Left lung (tissue), 4 donors: ENCODE measurements at regions not wholly inside any gene's neighbourhood (a gene's known extent, or its start where the extent isn't known, plus 50 kb on each side); places are given as distances from the start of the nearest gene placed in this dataset.

ENCODE experiments used
- ATAC-seq: fragments of 200-7000 bp; cut with Tn5 transposase; one replicate; pipeline ENCODE4 v1.9.1; 2020; ENCODE audit warnings: moderate library complexity
- DNase-seq, 4 donors: peaks; one replicate each; pipeline ENCODE4 v3.0.0-alpha.2; 2013 to 2020
- H3K27ac ChIP-seq, 2 donors: fragments of 200-600 bp; sonication (generic) in 1 of 2; one replicate each; pipeline versions ENCODE4 v1.5.0 to v1.8.0; 2020 to 2021
- H3K27me3 ChIP-seq, 2 donors: fragments of 200-600 bp; sonication (generic) in 1 of 2; one replicate each; pipeline versions ENCODE4 v1.5.0 to v1.8.0; 2020 to 2021
- H3K36me3 ChIP-seq, 2 donors: fragments of 200-600 bp; sonication (generic) in 1 of 2; one replicate each; pipeline versions ENCODE4 v1.5.0 to v1.8.0; 2020 to 2021
- H3K4me1 ChIP-seq, 2 donors: fragments of 200-600 bp; one replicate each; pipeline ENCODE4 v1.8.0; 2021
- H3K4me3 ChIP-seq, 2 donors: fragments of 200-600 bp; sonication (generic) in 1 of 2; one replicate each; pipeline versions ENCODE4 v1.5.0 to v1.8.0; 2020 to 2021; ENCODE audit warnings: mild to moderate bottlenecking in 1 of 2
- H3K9me3 ChIP-seq, 2 donors: fragments of 200-600 bp; sonication (generic) in 1 of 2; one replicate each; pipeline versions ENCODE4 v1.5.0 to v1.8.0; 2020 to 2021
- intact Hi-C, 2 donors: fragments of 100-400 bp; cut with DNase I; formaldehyde crosslinking; loops; one replicate each; pipeline versions ENCODE4 v1.11.2 to v1.14.2; 2022
- TF ChIP-seq, protein P1 (sequence below), 2 donors: fragments of 200-600 bp; sonication (generic) in 1 of 2; IDR thresholded peaks; one replicate each; pipeline versions ENCODE4 v1.5.0 to v1.8.0; 2021; ENCODE audit warnings: antibody characterized with exemption in 2 of 2
- donor health status: DM: no; HTN: yes; CAD: no.
- donor health status: DM: no; HTN: no; CAD: no.

GRCh38 chr2:18067588-18068384 is 189.3 kb downstream of the KCNS3 start:
- intact Hi-C loops: no loop called here
- Histone ChIP-seq H3K4me1 (no peaks in the 10 kb centered on the region), H3K9me3 (no peaks in the 10 kb centered on the region), H3K4me3 (no peak overlapping the region), H3K36me3 (no peaks in the 10 kb centered on the region), H3K27ac (no peak overlapping the region), H3K27me3 (no peaks in the 10 kb centered on the region)
- TF ChIP-seq, protein P1, sequence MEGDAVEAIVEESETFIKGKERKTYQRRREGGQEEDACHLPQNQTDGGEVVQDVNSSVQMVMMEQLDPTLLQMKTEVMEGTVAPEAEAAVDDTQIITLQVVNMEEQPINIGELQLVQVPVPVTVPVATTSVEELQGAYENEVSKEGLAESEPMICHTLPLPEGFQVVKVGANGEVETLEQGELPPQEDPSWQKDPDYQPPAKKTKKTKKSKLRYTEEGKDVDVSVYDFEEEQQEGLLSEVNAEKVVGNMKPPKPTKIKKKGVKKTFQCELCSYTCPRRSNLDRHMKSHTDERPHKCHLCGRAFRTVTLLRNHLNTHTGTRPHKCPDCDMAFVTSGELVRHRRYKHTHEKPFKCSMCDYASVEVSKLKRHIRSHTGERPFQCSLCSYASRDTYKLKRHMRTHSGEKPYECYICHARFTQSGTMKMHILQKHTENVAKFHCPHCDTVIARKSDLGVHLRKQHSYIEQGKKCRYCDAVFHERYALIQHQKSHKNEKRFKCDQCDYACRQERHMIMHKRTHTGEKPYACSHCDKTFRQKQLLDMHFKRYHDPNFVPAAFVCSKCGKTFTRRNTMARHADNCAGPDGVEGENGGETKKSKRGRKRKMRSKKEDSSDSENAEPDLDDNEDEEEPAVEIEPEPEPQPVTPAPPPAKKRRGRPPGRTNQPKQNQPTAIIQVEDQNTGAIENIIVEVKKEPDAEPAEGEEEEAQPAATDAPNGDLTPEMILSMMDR (IDR thresholded peaks at IDR 0.05): no peak
- peak in 1 of 4 donors; percentile 26 for DNase-seq
- ATAC-seq: peak; percentile 27

DNA sequence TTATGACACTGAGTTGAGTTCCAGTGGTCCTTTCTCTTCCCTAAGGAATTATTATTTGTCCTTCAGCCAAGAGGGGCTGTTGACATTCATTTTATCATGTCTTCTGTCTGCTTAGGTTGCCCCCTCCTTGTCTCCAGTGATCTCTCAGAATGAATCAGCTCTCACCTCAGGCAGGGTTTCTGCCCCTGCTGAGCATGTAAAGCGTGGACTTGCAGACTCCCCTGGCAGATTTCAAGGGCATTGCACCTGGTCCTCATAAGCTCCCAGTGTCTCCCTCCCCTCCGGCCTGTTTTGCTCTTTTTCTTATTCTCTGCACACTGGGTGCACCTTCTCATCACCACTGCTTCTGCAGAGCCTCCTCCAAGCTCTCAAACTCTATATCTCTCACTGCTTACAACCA is 188.4 kb downstream of the KCNS3 start:
- no peak for ATAC-seq
- H3K27ac ChIP-seq: no peak overlapping the region

DNA sequence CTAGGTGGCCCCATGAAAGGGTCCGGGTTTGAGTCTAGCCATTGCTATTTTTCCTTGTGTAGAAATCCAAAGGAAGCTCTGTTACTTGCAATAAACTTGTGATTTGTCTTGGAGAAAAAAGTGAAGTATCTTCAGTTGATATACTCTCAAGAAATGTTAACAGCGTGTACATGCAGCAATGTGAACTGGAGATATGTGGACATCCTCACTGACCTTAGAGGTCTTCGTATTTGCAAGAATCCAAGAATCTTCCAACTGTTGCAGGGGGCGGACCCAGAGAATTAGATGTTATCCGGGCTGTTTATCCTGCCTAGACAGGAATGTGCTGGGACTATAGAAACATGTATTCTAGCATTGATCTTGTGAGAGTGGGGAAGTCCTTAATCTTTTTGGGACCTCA is 187.6 kb downstream of the KCNS3 start:
- intact Hi-C loops: no loop called here
- DNase-seq (no peak), ATAC-seq (no peak)
- Histone ChIP-seq H3K4me1 (no peaks in the 10 kb centered on the region), H3K36me3 (no peaks in the 10 kb centered on the region), H3K27me3 (no peaks in the 10 kb centered on the region), H3K27ac (no peak overlapping the region), H3K9me3 (no peaks in the 10 kb centered on the region), H3K4me3 (no peak overlapping the region)
- TF ChIP-seq, protein P1 (IDR thresholded peaks at IDR 0.05): no peak

More for the DNA sequence above, 188.4 kb downstream of the KCNS3 start:
- TF ChIP-seq, protein P1 (IDR thresholded peaks at IDR 0.05): no peak
- intact Hi-C loops: no loop called here
- no peaks in the 10 kb centered on the region for H3K27me3 ChIP-seq
- H3K9me3 ChIP-seq: no peaks in the 10 kb centered on the region
- no peak overlapping the region for H3K4me3 ChIP-seq
- no peaks in the 10 kb centered on the region for H3K36me3 ChIP-seq
- H3K4me1 ChIP-seq: no peaks in the 10 kb centered on the region
- no peak for DNase-seq

- Histone ChIP-seq H3K27me3 (no peaks in the 10 kb centered on the region), H3K9me3 (no peaks in the 10 kb centered on the region), H3K36me3 (no peaks in the 10 kb centered on the region), H3K27ac (no peak overlapping the region), H3K4me3 (no peak overlapping the region), H3K4me1 (no peaks in the 10 kb centered on the region)
- TF ChIP-seq, protein P1 (IDR thresholded peaks at IDR 0.05): no peak
- DNase-seq (no peak), ATAC-seq (no peak)
- intact Hi-C loops: no loop called here
Measured at GRCh38 chr2:18065249-18065648, 186.8 kb downstream of the KCNS3 start.

GRCh38 chr2:18063826-18064470 is 185.5 kb downstream of the KCNS3 start:
- H3K27ac ChIP-seq: no peak overlapping the region
- no peaks in the 10 kb centered on the region for H3K27me3 ChIP-seq
- TF ChIP-seq, protein P1 (IDR thresholded peaks at IDR 0.05): no peak
- no peaks in the 10 kb centered on the region for H3K36me3 ChIP-seq
- H3K9me3 ChIP-seq: no peaks in the 10 kb centered on the region
- no peak overlapping the region for H3K4me3 ChIP-seq
- no peaks in the 10 kb centered on the region for H3K4me1 ChIP-seq
- DNase-seq (peak in 1 of 4 donors; percentile 28), ATAC-seq (no peak)
- intact Hi-C loops: no loop called here
